ENCODE measurements at regions not wholly inside any gene's neighbourhood (a gene's known extent, or its start where the extent isn't known, plus 50 kb on each side); places are given as distances from the start of the nearest gene placed in this dataset.

GRCh38 chr11:116694815-116695590 lies 77.8 kb downstream of the BUD13 start:
- TF ChIP-seq, protein P1, sequence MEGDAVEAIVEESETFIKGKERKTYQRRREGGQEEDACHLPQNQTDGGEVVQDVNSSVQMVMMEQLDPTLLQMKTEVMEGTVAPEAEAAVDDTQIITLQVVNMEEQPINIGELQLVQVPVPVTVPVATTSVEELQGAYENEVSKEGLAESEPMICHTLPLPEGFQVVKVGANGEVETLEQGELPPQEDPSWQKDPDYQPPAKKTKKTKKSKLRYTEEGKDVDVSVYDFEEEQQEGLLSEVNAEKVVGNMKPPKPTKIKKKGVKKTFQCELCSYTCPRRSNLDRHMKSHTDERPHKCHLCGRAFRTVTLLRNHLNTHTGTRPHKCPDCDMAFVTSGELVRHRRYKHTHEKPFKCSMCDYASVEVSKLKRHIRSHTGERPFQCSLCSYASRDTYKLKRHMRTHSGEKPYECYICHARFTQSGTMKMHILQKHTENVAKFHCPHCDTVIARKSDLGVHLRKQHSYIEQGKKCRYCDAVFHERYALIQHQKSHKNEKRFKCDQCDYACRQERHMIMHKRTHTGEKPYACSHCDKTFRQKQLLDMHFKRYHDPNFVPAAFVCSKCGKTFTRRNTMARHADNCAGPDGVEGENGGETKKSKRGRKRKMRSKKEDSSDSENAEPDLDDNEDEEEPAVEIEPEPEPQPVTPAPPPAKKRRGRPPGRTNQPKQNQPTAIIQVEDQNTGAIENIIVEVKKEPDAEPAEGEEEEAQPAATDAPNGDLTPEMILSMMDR (IDR thresholded peaks at IDR 0.05), result no peak
- TF ChIP-seq POLR2AphosphoS5 (IDR thresholded peaks at IDR 0.05), result no peak
- TF ChIP-seq POLR2A (IDR thresholded peaks at IDR 0.05), result no peak
- Histone ChIP-seq H3K27ac (no peak overlapping the region), H3K27me3 (replicated peaks; ENCODE audit: insufficient read depth) (no peaks in the 10 kb centered on the region), H3K9me3 (no peaks in the 10 kb centered on the region), H3K4me3 (no peak overlapping the region), H3K36me3 (no peaks in the 10 kb centered on the region), H3K4me1 (replicated peaks) (no peaks in the 10 kb centered on the region)
- 87% methylated on average over 14 of the region's 14 CpGs for WGBS
- DNase-seq (ENCODE audit: low spot score), result no peak
- intact Hi-C loops (cut with DNase I), result loop anchor here (10.0 kb wide), 1 partner anchor 240 kb away; no protein-coding TSS in a partner anchor

- WGBS, result 61% methylated on average over 3 of the region's 3 CpGs
- DNase-seq (ENCODE audit: low spot score), result no peak
- Histone ChIP-seq H3K4me3 (no peak overlapping the region), H3K27ac (no peak overlapping the region), H3K36me3 (no peaks in the 10 kb centered on the region), H3K4me1 (replicated peaks) (no peaks in the 10 kb centered on the region), H3K9me3 (no peaks in the 10 kb centered on the region), H3K27me3 (replicated peaks; ENCODE audit: insufficient read depth) (no peaks in the 10 kb centered on the region)
- TF ChIP-seq POLR2AphosphoS5 (IDR thresholded peaks at IDR 0.05) (no peak), POLR2A (IDR thresholded peaks at IDR 0.05) (no peak)
- TF ChIP-seq, protein P1 (IDR thresholded peaks at IDR 0.05), result no peak
- intact Hi-C loops (cut with DNase I), result loop anchor here (10.0 kb wide), 1 partner anchor 240 kb away; no protein-coding TSS in a partner anchor
These were observed 78.5 kb downstream of the BUD13 start for GRCh38 chr11:116694349-116694725.

GRCh38 chr11:116693593-116694348 lies 79.0 kb downstream of the BUD13 start:
- Histone ChIP-seq H3K9me3 (no peaks in the 10 kb centered on the region), H3K36me3 (no peaks in the 10 kb centered on the region), H3K27ac (no peak overlapping the region), H3K27me3 (replicated peaks; ENCODE audit: insufficient read depth) (no peaks in the 10 kb centered on the region), H3K4me1 (replicated peaks) (no peaks in the 10 kb centered on the region), H3K4me3 (no peak overlapping the region)
- no peak for DNase-seq (ENCODE audit: low spot score)
- intact Hi-C loops (cut with DNase I), result loop anchor here (10.0 kb wide), 1 partner anchor 239 kb away; no protein-coding TSS in a partner anchor
- 60% methylated on average over 16 of the region's 16 CpGs for WGBS
- no peak for TF ChIP-seq POLR2A (IDR thresholded peaks at IDR 0.05)
- no peak for TF ChIP-seq POLR2AphosphoS5 (IDR thresholded peaks at IDR 0.05)

DNA sequence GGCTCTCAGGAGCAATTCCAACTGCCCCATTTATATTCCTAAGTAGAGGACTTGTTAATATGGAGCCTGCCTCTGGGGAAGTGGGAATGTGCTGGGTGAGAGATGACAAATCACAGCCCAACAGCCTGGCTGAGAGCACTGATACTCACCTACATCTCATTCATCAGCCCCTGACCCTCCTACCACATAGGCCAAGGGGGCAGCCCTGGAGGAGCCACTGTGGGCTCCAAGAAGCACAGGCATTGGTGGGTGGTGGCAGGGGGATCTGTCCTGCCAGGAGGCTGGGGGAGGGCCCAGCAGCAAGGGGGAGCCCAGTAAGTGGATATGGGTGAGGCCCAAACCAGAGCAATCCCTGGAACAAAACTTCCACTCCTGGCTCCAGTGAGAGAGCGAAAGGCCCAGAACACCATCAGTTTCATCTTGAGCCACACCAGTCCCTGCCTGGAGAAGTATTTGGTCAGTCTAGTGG lies 79.7 kb downstream of the BUD13 start:
- Histone ChIP-seq H3K4me1 (replicated peaks) (no peaks in the 10 kb centered on the region), H3K27ac (no peak overlapping the region), H3K9me3 (no peaks in the 10 kb centered on the region), H3K27me3 (replicated peaks; ENCODE audit: insufficient read depth) (no peaks in the 10 kb centered on the region), H3K4me3 (no peak overlapping the region), H3K36me3 (no peaks in the 10 kb centered on the region)
- intact Hi-C loops (cut with DNase I), result loop anchor here (10.0 kb wide), 1 partner anchor 238 kb away; no protein-coding TSS in a partner anchor
- TF ChIP-seq POLR2A (IDR thresholded peaks at IDR 0.05) (no peak), POLR2AphosphoS5 (IDR thresholded peaks at IDR 0.05) (no peak)
- TF ChIP-seq, protein P1 (IDR thresholded peaks at IDR 0.05), result no peak
- 92% methylated on average over 1 of the region's 1 CpG for WGBS
- no peak for DNase-seq (ENCODE audit: low spot score)

DNA sequence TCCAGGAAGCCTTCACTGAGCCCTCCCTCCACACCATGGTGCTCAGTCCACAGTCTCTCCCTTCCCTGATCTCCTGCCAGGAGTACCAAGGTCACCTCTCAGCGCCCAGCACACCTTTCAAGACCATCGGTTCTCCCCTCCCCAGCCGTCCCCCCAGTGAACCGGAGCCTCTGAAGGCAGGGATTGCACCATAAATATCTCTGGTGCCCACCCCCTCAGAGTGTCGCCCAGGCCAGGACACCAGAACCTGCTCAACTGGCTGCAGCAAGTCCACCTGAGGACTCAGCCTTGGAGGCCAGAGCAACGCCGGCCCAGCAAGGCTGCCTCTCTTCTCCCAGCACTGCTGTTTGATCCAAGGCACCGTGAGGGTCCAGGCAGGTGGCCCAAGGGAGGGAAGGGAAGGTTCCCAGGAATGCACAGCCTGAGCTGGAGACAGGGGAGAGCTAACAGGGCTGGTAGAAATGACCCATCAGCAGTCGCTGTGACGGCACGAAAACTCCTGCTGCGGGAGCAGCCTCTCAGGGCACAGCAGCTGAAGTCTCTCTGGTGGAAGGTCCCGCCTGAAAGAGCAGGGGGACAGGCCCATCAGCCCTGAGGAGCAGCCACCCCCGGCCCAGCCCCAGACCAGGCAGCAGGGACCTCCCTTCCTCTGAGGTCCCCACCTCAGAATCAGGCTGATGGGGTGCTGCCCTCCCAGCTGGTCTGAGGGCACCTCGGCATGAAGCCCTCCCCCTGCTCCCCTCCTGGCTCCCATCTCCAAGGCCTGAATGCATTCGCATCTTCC lies 80.3 kb downstream of the BUD13 start:
- Histone ChIP-seq H3K36me3 (no peaks in the 10 kb centered on the region), H3K9me3 (no peaks in the 10 kb centered on the region), H3K27ac (no peak overlapping the region), H3K4me1 (replicated peaks) (no peaks in the 10 kb centered on the region), H3K4me3 (no peak overlapping the region), H3K27me3 (replicated peaks; ENCODE audit: insufficient read depth) (no peaks in the 10 kb centered on the region)
- WGBS, result 69% methylated on average over 16 of the region's 16 CpGs
- no peak for DNase-seq (ENCODE audit: low spot score)
- TF ChIP-seq POLR2AphosphoS5 (IDR thresholded peaks at IDR 0.05), result no peak
- no peak for TF ChIP-seq POLR2A (IDR thresholded peaks at IDR 0.05)
- TF ChIP-seq, protein P1 (IDR thresholded peaks at IDR 0.05), result no peak
- intact Hi-C loops (cut with DNase I), result loop anchor here (10.0 kb wide), 1 partner anchor 238 kb away; no protein-coding TSS in a partner anchor

All from prostate gland (tissue), 2 donors.